HG02938 (cell line): ENCODE measurements at regions not wholly inside any gene's neighbourhood (a gene's known extent, or its start where the extent isn't known, plus 50 kb on each side); places are given as distances from the start of the nearest gene placed in this dataset.

Experiments
- ATAC-seq: cut with Tn5 transposase; IDR thresholded peaks from one replicate; pipeline ENCODE4 v1.9.1; 2021; ENCODE audit warnings: mild to moderate bottlenecking, moderate library complexity; ENCODE audit not compliant: unreplicated experiment

DNA sequence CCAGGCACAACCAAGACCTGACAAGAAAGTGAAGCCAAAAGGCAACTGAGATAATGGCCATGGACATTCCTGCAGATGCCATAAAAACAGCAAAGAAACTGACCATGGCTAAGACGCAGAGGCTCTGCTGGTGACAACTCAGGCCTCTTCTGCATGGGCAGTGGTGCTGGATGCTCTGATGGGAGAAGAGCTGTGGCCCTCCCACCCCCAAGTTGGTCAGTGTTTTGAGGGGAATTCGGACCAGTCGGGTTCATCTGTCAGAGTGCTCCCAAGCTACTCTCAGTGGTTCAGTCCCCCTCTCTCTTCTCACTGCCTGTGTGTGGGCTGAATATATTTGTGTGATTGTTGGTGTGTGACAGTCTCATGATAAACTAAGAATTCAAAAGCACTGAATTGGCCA, 79.0 kb upstream of the GPR26 start:
- no peak for ATAC-seq

DNA sequence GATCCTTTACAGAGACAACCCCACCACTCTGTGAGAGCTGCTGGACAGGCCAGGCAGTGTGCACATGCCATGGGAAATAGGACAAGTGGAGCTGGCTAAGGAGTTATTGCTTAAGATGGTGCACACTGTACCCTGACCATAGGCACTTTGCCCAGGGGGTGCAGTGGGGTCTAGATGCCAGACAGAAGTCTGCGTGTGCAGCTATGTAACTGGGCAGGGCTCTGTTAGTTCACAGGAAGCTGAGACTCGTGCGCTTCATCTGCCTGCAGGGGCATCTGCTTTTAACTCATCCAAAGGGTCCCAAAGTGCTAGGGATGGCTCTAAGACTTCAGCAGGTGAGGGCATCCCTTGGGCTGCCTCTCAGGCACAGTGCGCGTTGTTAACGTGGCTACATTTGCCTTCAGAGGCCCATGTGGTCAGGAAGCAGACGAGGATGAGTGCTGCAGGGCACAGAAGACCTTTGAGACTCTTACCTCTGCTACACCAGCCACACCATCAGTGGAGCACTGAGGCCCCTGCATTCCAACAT, 77.7 kb upstream of the GPR26 start:
- ATAC-seq, result no peak

GRCh38 chr10:123595661-123596060, 70.5 kb upstream of the GPR26 start:
- no peak for ATAC-seq

- ATAC-seq, result no peak
These were observed 68.5 kb upstream of the GPR26 start for GRCh38 chr10:123597676-123598075.

DNA sequence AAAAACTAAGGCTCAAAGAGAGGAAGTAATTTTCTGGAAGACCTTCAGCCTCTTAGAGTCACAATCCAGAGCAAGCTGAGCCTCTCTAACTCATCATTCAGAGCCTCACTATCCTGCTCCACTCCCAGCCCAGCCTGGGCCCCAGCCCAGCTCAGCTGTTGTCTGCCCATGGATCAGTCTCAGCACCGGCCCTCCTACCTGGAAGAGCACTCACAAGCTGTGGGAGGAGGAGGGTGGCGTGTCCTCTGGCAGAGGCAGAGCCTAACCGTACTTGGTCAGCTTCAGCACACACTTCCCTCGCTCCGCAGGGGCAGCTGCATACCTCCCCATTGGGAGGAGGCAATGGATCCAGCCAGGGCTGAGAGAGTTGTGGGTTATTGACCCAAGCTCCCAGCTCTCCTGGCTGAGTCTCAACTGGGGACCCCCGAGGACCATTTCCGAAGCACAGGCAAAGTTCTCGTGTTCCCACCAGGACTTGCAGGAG, 66.7 kb upstream of the GPR26 start:
- no peak for ATAC-seq

GRCh38 chr10:123600177-123600576, 66.0 kb upstream of the GPR26 start:
- ATAC-seq, result no peak

DNA sequence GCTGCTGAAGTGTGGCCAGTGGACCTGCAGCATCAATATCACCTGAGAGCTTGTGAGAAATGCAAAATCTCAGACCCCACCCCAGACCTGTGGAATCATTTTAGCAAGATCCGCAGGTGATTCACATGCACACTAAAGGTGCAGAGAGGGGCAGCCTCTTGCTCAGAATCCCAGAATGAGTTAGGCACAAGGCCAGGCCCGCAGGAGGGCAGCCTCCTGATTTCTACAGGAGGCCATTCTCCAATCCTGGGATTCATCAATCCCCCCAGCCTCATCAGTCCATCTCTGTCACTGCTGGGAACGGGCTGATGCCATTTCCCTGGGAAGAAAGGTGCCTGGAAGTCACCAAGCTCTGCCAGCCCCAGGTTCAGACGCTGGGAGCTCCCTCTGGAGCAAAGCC, 63.0 kb upstream of the GPR26 start:
- ATAC-seq, result no peak

- ATAC-seq, result no peak
These were observed 61.6 kb upstream of the GPR26 start for GRCh38 chr10:123604506-123604905.

GRCh38 chr10:123606006-123606405, 60.1 kb upstream of the GPR26 start:
- ATAC-seq, result no peak

GRCh38 chr10:123606955-123607354, 59.2 kb upstream of the GPR26 start:
- ATAC-seq, result no peak

DNA sequence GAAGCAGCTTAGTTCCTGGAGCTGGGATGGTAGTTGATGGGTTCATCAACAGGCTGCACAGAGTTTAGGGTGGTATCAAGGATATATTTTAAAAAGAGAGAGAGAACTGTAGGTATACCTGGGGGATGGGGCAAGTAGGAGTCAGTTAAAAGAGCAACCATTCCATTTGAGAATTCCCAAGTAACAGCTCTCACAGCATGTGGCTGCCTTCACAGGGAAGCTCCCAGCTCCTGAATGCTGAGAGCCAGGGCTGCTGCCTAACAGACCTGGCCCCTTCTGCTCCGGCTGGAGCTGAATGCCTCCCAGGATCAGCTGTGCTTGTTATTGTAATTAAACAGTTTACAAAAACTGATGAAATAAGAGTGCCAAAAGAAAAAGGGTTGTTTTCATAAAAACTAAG, 58.8 kb upstream of the GPR26 start:
- ATAC-seq, result no peak

GRCh38 chr10:123608047-123608446, 58.1 kb upstream of the GPR26 start:
- no peak for ATAC-seq

GRCh38 chr10:123611243-123611642, 54.9 kb upstream of the GPR26 start:
- ATAC-seq, result no peak

DNA sequence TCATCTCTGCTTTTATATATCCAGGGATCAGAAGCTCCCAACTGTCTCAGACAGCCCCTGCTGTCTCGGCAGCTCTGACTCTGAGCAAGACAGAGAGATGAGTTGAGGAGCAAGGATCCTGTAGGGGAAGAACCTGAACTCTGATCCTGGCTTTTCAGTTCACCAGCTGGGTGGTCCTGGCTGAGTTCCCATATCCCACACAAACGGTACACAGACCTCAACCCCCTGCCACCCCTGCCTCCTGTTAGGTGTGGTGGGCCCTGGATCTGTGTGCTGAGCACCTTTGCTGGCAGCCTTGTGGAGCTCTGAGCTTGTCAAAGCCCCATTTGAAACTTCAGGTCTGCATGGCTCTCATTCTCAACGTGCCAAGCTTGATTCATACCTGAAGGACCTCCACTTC, 54.3 kb upstream of the GPR26 start:
- ATAC-seq, result no peak

DNA sequence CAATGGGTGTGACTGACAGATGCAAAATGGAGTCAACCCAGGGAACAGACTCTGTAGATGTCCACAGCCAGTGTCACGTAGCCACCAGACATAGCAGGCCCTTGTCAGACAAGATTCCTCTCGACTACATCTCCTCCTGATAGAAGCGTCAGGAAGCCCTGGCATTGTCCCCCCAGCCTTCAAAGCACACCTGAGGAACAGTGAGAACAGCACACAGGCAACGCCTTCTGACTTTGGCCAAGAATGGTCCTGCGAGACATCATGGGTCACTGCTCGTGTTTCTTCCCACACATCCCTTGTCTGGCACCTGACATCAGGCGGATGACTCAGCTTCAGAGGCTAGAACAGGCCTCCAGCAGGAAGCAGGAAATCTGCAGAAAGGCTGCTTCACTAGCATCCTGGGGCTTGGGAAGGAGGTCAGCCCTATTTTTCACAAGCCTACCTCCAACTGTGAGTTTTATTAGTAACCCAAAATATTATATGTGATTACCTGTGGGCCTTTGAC, 52.8 kb upstream of the GPR26 start:
- no peak for ATAC-seq

DNA sequence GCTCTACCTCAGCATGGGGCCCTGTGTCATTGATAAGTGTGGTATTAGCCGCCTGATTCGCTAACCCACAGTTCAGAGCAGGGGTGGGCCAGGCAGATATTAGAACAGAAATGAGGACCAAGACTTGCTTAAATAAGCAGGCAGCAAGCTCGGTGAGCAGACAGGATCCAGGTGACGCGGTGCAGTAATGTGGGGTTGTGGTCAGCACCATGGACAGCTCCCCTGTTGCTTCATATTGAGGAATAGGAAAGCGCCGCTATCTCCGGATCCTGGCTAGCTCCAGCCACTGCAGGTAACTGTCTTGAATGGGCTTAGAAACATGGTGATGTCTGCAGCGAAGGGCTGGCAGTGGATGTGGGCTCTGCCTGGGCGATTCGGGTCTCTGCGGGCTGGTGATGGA, 51.3 kb upstream of the GPR26 start:
- no peak for ATAC-seq
